ENCODE measurements at regions not wholly inside any gene's neighbourhood (a gene's known extent, or its start where the extent isn't known, plus 50 kb on each side); places are given as distances from the start of the nearest gene placed in this dataset.

GRCh38 chr18:67862069-67862468 is 345.5 kb upstream of the DSEL start:
- TF ChIP-seq EZH2 (IDR thresholded peaks at IDR 0.05; ENCODE audit: borderline replicate concordance, low read length) = no peak
- no peak for TF ChIP-seq CTCF (conservative IDR thresholded peaks at IDR 0.05 in 1 of 2, IDR thresholded peaks at IDR 0.05 in 1 of 2; ENCODE audit: extremely low read depth in 1 of 2, insufficient read depth in 1 of 2, low read depth in 1 of 2, low read length in 2 of 2)

All from mammary epithelial cell (primary cell).